ENCODE measurements at regions not wholly inside any gene's neighbourhood (a gene's known extent, or its start where the extent isn't known, plus 50 kb on each side); places are given as distances from the start of the nearest gene placed in this dataset.

GRCh38 chr18:72391951-72392350 is 152.2 kb downstream of the CBLN2 start:
- TF ChIP-seq CTCF (IDR thresholded peaks at IDR 0.05) (no peak), POLR2A (IDR thresholded peaks at IDR 0.05) (no peak), EP300 (IDR thresholded peaks at IDR 0.05) (no peak)
